ENCODE measurements at regions not wholly inside any gene's neighbourhood (a gene's known extent, or its start where the extent isn't known, plus 50 kb on each side); places are given as distances from the start of the nearest gene placed in this dataset.

GRCh38 chr7:117963264-117964197, 90.3 kb upstream of the CTTNBP2 start:
- 15 to 18% methylated on average over 2 of the region's 2 CpGs for WGBS, 2 donors (ENCODE audit: low coverage in 1 of 2)
- Histone ChIP-seq H3K36me3 (no peaks in the 10 kb centered on the region), H3K4me1 (peaks cover 0 to 44% (median 8%) of the 10 kb centered on the region in 4 donors), H3K4me3 (no peak overlapping the region), H3K27me3 (no peaks in the 10 kb centered on the region), H3K9me3 (no peaks in the 10 kb centered on the region), H3K27ac (peak overlapping the region in 2 of 4 donors; percentile 19 to 50)
- DNase-seq = no peak
- TF ChIP-seq, protein P1, sequence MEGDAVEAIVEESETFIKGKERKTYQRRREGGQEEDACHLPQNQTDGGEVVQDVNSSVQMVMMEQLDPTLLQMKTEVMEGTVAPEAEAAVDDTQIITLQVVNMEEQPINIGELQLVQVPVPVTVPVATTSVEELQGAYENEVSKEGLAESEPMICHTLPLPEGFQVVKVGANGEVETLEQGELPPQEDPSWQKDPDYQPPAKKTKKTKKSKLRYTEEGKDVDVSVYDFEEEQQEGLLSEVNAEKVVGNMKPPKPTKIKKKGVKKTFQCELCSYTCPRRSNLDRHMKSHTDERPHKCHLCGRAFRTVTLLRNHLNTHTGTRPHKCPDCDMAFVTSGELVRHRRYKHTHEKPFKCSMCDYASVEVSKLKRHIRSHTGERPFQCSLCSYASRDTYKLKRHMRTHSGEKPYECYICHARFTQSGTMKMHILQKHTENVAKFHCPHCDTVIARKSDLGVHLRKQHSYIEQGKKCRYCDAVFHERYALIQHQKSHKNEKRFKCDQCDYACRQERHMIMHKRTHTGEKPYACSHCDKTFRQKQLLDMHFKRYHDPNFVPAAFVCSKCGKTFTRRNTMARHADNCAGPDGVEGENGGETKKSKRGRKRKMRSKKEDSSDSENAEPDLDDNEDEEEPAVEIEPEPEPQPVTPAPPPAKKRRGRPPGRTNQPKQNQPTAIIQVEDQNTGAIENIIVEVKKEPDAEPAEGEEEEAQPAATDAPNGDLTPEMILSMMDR (IDR thresholded peaks at IDR 0.05) = no peak
- no peak for TF ChIP-seq POLR2AphosphoS5 (IDR thresholded peaks at IDR 0.05)
- no peak for TF ChIP-seq EP300 (IDR thresholded peaks at IDR 0.05; ENCODE audit: low read depth)
- no peak for TF ChIP-seq POLR2A (IDR thresholded peaks at IDR 0.05)
- intact Hi-C loops (cut with DNase I; ENCODE audit: low total_unique reads) (no loop called here), in situ Hi-C loops (cut with MboI; ENCODE audit: low pct_ligation_motif_present in 1 of 4, low pct_unique_long_range_greater_than_20kb in 1 of 4, low sequenced_read_pairs in 3 of 4) (no loop called here)

DNA sequence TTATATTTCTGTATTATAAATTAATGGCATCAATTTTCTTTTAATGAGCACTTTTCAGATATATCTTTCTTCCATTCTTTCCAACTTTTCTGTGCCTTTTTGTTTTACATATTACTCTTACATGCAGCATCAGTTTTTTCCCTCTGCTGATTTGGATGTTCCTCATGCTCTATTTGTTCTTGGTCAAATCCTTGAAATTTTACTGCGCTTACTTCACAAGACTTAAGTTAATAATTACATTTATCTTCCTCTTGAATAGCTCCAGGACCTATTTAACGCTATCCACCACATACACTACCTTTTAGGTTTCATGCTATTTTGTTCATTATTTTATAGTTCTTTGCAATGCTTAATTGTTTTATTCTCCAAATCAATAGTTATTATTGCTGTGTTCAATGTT, 97.6 kb upstream of the CTTNBP2 start:
- H3K4me3 ChIP-seq = no peak overlapping the region
- TF ChIP-seq POLR2AphosphoS5 (IDR thresholded peaks at IDR 0.05) = no peak
- TF ChIP-seq, protein P1 (IDR thresholded peaks at IDR 0.05) = no peak
- TF ChIP-seq POLR2A (IDR thresholded peaks at IDR 0.05) = no peak
- no peak for TF ChIP-seq EP300 (IDR thresholded peaks at IDR 0.05; ENCODE audit: low read depth)
- in situ Hi-C loops (cut with MboI; ENCODE audit: low pct_ligation_motif_present in 1 of 4, low pct_unique_long_range_greater_than_20kb in 1 of 4, low sequenced_read_pairs in 3 of 4) = no loop called here

DNA sequence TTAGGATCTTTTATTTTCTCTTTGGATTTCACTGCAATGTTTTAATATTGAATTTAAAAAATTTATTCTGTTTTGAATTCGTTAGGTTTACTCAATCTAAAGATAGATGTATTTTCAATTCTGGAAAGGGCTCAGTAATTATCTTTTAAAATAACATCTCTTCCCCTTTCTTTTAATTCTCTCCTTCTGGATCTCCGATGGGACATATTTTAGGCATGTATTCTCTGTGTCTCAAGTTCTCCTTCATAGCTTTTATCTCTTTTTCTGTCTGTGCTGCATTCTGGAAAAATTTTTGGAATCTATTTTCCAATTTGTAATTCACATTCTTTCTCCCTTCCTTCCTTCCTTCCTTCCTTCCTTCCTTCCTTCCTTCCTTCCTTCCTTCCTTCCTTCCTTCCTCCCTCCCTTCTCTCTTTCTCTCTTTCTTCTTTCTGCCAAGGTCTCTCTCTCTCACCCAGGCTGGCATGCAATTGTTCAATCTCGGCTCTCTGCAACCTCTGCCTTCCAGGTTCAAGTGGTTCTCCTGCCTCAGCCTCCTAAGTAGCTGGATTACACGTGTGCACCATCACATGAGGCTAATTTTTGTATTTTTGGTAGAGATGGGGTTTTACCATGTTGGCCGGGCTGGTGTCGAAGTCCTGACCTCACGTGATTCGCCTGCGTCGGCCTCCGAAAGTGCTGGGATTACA, 98.5 kb upstream of the CTTNBP2 start:
- Histone ChIP-seq H3K9me3 (no peaks in the 10 kb centered on the region), H3K4me1 (no peaks in the 10 kb centered on the region), H3K36me3 (no peaks in the 10 kb centered on the region), H3K4me3 (no peak overlapping the region), H3K27ac (no peak overlapping the region), H3K27me3 (no peaks in the 10 kb centered on the region)
- in situ Hi-C loops (cut with MboI; ENCODE audit: low pct_ligation_motif_present in 1 of 4, low pct_unique_long_range_greater_than_20kb in 1 of 4, low sequenced_read_pairs in 3 of 4) = no loop called here
- TF ChIP-seq POLR2A (IDR thresholded peaks at IDR 0.05) (no peak), POLR2AphosphoS5 (IDR thresholded peaks at IDR 0.05) (no peak), EP300 (IDR thresholded peaks at IDR 0.05; ENCODE audit: low read depth) (no peak)
- TF ChIP-seq, protein P1 (IDR thresholded peaks at IDR 0.05) = no peak
- intact Hi-C loops (cut with DNase I; ENCODE audit: low total_unique reads) = no loop called here
- no peak for DNase-seq
- 64 to 85% methylated on average over 4 to 11 of the region's 11 CpGs for WGBS, 2 donors (ENCODE audit: low coverage in 1 of 2)

More for the DNA sequence above, 97.6 kb upstream of the CTTNBP2 start:
- Histone ChIP-seq H3K27me3 (no peaks in the 10 kb centered on the region), H3K36me3 (no peaks in the 10 kb centered on the region), H3K4me1 (no peaks in the 10 kb centered on the region), H3K9me3 (no peaks in the 10 kb centered on the region), H3K27ac (no peak overlapping the region)
- WGBS, 2 donors (ENCODE audit: low coverage in 1 of 2) = 78 to 92% methylated on average over 2 of the region's 2 CpGs
- intact Hi-C loops (cut with DNase I; ENCODE audit: low total_unique reads) = no loop called here
- DNase-seq = no peak

- no peak for DNase-seq
- Histone ChIP-seq H3K27ac (no peak overlapping the region), H3K36me3 (no peaks in the 10 kb centered on the region), H3K4me1 (no peaks in the 10 kb centered on the region), H3K27me3 (no peaks in the 10 kb centered on the region), H3K4me3 (no peak overlapping the region), H3K9me3 (no peaks in the 10 kb centered on the region)
- in situ Hi-C loops (cut with MboI; ENCODE audit: low pct_ligation_motif_present in 1 of 4, low pct_unique_long_range_greater_than_20kb in 1 of 4, low sequenced_read_pairs in 3 of 4) = no loop called here
- TF ChIP-seq EP300 (IDR thresholded peaks at IDR 0.05; ENCODE audit: low read depth) (no peak), POLR2AphosphoS5 (IDR thresholded peaks at IDR 0.05) (no peak)
- 70 to 79% methylated on average over 4 of the region's 4 CpGs for WGBS, 2 donors (ENCODE audit: low coverage in 1 of 2)
- intact Hi-C loops (cut with DNase I; ENCODE audit: low total_unique reads) = no loop called here
Measured at GRCh38 chr7:117972606-117973005, 99.4 kb upstream of the CTTNBP2 start.
